Loucy (cell line): ENCODE measurements at regions not wholly inside any gene's neighbourhood (a gene's known extent, or its start where the extent isn't known, plus 50 kb on each side); places are given as distances from the start of the nearest gene placed in this dataset.

Experiments used
- CTCF ChIP-seq: fragments of 200-600 bp; sonication (generic); conservative IDR thresholded peaks from 2 replicates; pipeline ENCODE4 v1.5.1; 2014; ENCODE audit warnings: mild to moderate bottlenecking, antibody characterized with exemption, low read length
- EZH2phosphoT487 ChIP-seq: fragments of 200-600 bp; IDR thresholded peaks from 2 replicates; pipeline ENCODE4 v1.6.1; 2018; ENCODE audit warnings: antibody characterized with exemption, mild to moderate bottlenecking, moderate library complexity, borderline replicate concordance

- TF ChIP-seq CTCF (no peak), EZH2phosphoT487 (no peak)
Observed at GRCh38 chr12:126912111-126912510, 1354.9 kb upstream of the TMEM132C start.
